ENCODE measurements at regions not wholly inside any gene's neighbourhood (a gene's known extent, or its start where the extent isn't known, plus 50 kb on each side); places are given as distances from the start of the nearest gene placed in this dataset.

GRCh38 chr1:38257374-38257773 is 210.8 kb upstream of the POU3F1 start:
- Histone ChIP-seq H3K27me3 (no peaks in the 10 kb centered on the region), H3K9me3 (replicated peaks in 1 of 3) (no peaks in the 10 kb centered on the region), H3K4me1 (replicated peaks in 1 of 2) (no peaks in the 10 kb centered on the region), H3K27ac (no peak overlapping the region), H3K4me3 (no peak overlapping the region), H3K36me3 (replicated peaks in 1 of 2) (no peaks in the 10 kb centered on the region)
- TF ChIP-seq POLR2A (IDR thresholded peaks at IDR 0.05) (no peak), CTCF (IDR thresholded peaks at IDR 0.05) (no peak)
- WGBS, 4 donors: 66 to 77% (median 68%) methylated on average over 6 of the region's 6 CpGs
- DNase-seq: no peak
- intact Hi-C loops (cut with DNase I): no loop called here

GRCh38 chr1:38256072-38256471 is 209.5 kb upstream of the POU3F1 start:
- Histone ChIP-seq H3K4me3 (no peak overlapping the region), H3K27ac (no peak overlapping the region), H3K4me1 (replicated peaks in 1 of 2) (no peaks in the 10 kb centered on the region), H3K36me3 (replicated peaks in 1 of 2) (no peaks in the 10 kb centered on the region), H3K27me3 (no peaks in the 10 kb centered on the region), H3K9me3 (replicated peaks in 1 of 3) (no peaks in the 10 kb centered on the region)
- 39 to 53% (median 46%) methylated on average over 5 to 9 of the region's 9 CpGs for WGBS, 4 donors
- no peak for TF ChIP-seq CTCF (IDR thresholded peaks at IDR 0.05)
- TF ChIP-seq POLR2A (IDR thresholded peaks at IDR 0.05): no peak
- intact Hi-C loops (cut with DNase I): no loop called here
- no peak for DNase-seq

GRCh38 chr1:38253314-38253713 is 206.7 kb upstream of the POU3F1 start:
- Histone ChIP-seq H3K36me3 (replicated peaks in 1 of 2) (no peaks in the 10 kb centered on the region), H3K27me3 (peaks cover 12% of the 10 kb centered on the region), H3K4me3 (no peak overlapping the region), H3K4me1 (replicated peaks in 1 of 2) (no peaks in the 10 kb centered on the region), H3K27ac (no peak overlapping the region), H3K9me3 (replicated peaks in 1 of 3) (no peaks in the 10 kb centered on the region)
- DNase-seq: no peak
- WGBS, 4 donors: 79 to 87% (median 83%) methylated on average over 2 of the region's 2 CpGs
- intact Hi-C loops (cut with DNase I): no loop called here
- TF ChIP-seq POLR2A (IDR thresholded peaks at IDR 0.05): no peak
- TF ChIP-seq CTCF (IDR thresholded peaks at IDR 0.05): no peak

- Histone ChIP-seq H3K27me3 (peaks cover 12% of the 10 kb centered on the region), H3K36me3 (replicated peaks in 1 of 2) (no peaks in the 10 kb centered on the region), H3K4me3 (no peak overlapping the region), H3K4me1 (replicated peaks in 1 of 2) (no peaks in the 10 kb centered on the region), H3K9me3 (replicated peaks in 1 of 3) (no peaks in the 10 kb centered on the region), H3K27ac (no peak overlapping the region)
- TF ChIP-seq POLR2A (IDR thresholded peaks at IDR 0.05): no peak
- TF ChIP-seq CTCF (IDR thresholded peaks at IDR 0.05): no peak
- whole genome bisulfite sequencing, 4 donors: 76 to 100% (median 77%) methylated on average over 2 to 3 of the region's 3 CpGs
- no peak for DNase-seq
- intact Hi-C loops (cut with DNase I): no loop called here
Observed at GRCh38 chr1:38250356-38250755, 203.8 kb upstream of the POU3F1 start.

All from adrenal gland (tissue), 9 donors.